ENCODE measurements at regions not wholly inside any gene's neighbourhood (a gene's known extent, or its start where the extent isn't known, plus 50 kb on each side); places are given as distances from the start of the nearest gene placed in this dataset.

DNA sequence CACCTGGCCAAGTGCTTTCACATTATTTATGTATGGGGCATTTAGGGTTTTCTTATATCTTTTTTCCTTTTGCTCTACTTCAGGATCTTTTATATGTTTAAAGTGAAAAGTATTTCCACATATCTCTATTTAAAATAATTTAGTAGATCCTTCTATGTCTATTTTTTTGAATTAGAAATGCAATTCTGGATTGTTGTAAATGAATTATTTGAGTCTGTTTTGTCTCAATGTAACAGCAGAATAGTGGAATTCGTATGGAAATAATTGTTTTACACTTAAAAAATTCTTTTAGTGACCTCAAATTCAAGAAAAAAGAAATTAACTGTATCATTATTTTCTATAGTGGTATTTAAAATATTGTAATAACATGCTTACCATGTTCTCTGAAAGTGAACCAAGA lies 126.5 kb upstream of the HDAC9 start:
- TF ChIP-seq, protein P1, sequence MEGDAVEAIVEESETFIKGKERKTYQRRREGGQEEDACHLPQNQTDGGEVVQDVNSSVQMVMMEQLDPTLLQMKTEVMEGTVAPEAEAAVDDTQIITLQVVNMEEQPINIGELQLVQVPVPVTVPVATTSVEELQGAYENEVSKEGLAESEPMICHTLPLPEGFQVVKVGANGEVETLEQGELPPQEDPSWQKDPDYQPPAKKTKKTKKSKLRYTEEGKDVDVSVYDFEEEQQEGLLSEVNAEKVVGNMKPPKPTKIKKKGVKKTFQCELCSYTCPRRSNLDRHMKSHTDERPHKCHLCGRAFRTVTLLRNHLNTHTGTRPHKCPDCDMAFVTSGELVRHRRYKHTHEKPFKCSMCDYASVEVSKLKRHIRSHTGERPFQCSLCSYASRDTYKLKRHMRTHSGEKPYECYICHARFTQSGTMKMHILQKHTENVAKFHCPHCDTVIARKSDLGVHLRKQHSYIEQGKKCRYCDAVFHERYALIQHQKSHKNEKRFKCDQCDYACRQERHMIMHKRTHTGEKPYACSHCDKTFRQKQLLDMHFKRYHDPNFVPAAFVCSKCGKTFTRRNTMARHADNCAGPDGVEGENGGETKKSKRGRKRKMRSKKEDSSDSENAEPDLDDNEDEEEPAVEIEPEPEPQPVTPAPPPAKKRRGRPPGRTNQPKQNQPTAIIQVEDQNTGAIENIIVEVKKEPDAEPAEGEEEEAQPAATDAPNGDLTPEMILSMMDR (IDR thresholded peaks at IDR 0.05): no peak
- TF ChIP-seq ZFX (IDR thresholded peaks at IDR 0.05; ENCODE audit: borderline replicate concordance): no peak

Measured in 22Rv1 (cell line).